ENCODE measurements at regions not wholly inside any gene's neighbourhood (a gene's known extent, or its start where the extent isn't known, plus 50 kb on each side); places are given as distances from the start of the nearest gene placed in this dataset.
"Not testable (repeated sequence)": the region's sequence is repeated elsewhere in the genome, so short reads cannot be mapped to it uniquely, and the experiment has no call there.

DNA sequence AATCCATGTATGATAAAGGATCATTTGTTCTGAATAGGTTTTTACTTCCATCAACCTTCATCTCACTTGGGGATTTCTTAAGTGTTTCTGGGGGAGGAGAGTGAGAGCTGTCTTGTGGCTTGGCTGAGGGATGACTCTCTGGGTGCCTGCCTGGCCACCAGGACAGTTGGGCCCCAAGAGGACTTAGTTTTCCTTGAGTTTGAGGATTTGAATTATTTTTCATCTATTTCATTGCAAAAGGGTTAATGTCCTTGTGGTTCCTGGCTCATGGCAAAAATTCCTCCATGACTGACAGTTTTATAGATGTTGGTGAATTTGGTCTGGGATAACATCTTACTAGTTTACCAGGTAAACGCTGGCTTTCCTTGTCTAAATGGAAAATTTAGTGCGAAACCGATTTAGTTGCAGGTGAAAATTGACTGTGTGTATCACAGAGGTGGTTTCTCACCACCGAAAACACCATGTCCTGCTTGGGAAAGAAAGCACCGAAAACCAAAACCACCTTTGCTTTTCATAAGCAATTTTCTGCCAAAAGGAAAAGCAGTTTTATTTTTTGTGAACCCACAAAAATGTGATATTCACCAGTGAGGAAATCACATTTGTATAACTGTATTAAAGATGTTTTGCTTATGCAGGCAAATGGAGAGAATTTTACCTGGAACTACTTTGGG is 331.3 kb upstream of the SFRP2 start:
- WGBS (ENCODE audit: extremely low coverage, insufficient coverage, low lambda C conversion rate) = no CpG with 5 or more reads among the region's 5 CpGs
- H2BK120ac ChIP-seq (ENCODE audit: low read depth, low read length) = no peak overlapping the region
- no peak for DNase-seq

DNA sequence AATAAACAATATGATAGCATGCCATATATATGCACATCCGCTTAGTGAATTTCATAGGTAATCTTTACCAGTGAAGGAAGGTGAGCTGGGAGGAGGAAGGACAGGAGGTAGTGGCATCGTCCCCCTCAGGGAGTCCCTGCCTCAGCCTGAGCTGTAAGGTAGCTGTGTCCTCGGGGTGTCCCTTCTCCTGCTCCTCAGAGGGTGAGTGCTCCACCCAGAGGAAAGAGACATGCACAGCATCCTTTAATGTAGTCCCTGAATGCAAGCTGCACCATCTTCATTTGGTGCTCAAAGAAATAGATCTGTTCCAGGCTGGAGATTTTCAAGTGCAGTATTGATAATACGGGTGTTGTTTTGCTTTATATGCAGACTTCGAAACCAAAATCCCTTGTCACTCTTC is 330.4 kb upstream of the SFRP2 start:
- H3K79me1 ChIP-seq (ENCODE audit: low read length) = no peaks in the 10 kb centered on the region
- no peak overlapping the region for H2BK15ac ChIP-seq (replicated peaks; ENCODE audit: low read depth)
- H3K9ac ChIP-seq (ENCODE audit: low read length) = no peak overlapping the region
- H3K18ac ChIP-seq (ENCODE audit: low read length) = no peak overlapping the region
- H2AK5ac ChIP-seq (ENCODE audit: low read length) = no peak overlapping the region
- no peak for DNase-seq
- H2BK120ac ChIP-seq (ENCODE audit: low read depth, low read length) = no peak overlapping the region
- H3K27me3 ChIP-seq (ENCODE audit: insufficient read depth, low read length, poor library complexity) = no peaks in the 10 kb centered on the region
- H2BK5ac ChIP-seq (ENCODE audit: low read length) = no peak overlapping the region
- H3K4me2 ChIP-seq (ENCODE audit: low read length) = no peak overlapping the region
- no peak overlapping the region for H4K8ac ChIP-seq (ENCODE audit: low read depth, low read length)
- H3K79me2 ChIP-seq (ENCODE audit: control insufficient read depth, insufficient read depth, low read length) = no peaks in the 10 kb centered on the region
- H4K5ac ChIP-seq (ENCODE audit: low read length) = no peak overlapping the region
- no peak overlapping the region for H3K27ac ChIP-seq (ENCODE audit: low read depth, low read length)
- H3K4me3 ChIP-seq (ENCODE audit: low read length) = no peak overlapping the region
- no peaks in the 10 kb centered on the region for H3K4me1 ChIP-seq (ENCODE audit: control insufficient read depth, low read depth, low read length)
- no peak overlapping the region for H3K23ac ChIP-seq (ENCODE audit: low read length)
- no peak overlapping the region for H3K56ac ChIP-seq (ENCODE audit: low read length)
- H3K4ac ChIP-seq (ENCODE audit: low read depth, low read length) = no peak overlapping the region
- H3K36me3 ChIP-seq (ENCODE audit: control insufficient read depth, insufficient read depth, low read length) = no peaks in the 10 kb centered on the region
- WGBS (ENCODE audit: extremely low coverage, insufficient coverage, low lambda C conversion rate) = no CpG with 5 or more reads among the region's 5 CpGs

More for the DNA sequence above, 331.3 kb upstream of the SFRP2 start:
- no peak overlapping the region for H3K4ac ChIP-seq (ENCODE audit: low read depth, low read length)
- no peak overlapping the region for H2BK15ac ChIP-seq (replicated peaks; ENCODE audit: low read depth)
- H3K27ac ChIP-seq (ENCODE audit: low read depth, low read length) = no peak overlapping the region
- no peak overlapping the region for H4K8ac ChIP-seq (ENCODE audit: low read depth, low read length)
- H3K27me3 ChIP-seq (ENCODE audit: insufficient read depth, low read length, poor library complexity) = no peaks in the 10 kb centered on the region
- H3K56ac ChIP-seq (ENCODE audit: low read length) = no peak overlapping the region
- H3K36me3 ChIP-seq (ENCODE audit: control insufficient read depth, insufficient read depth, low read length) = no peaks in the 10 kb centered on the region
- H2AK5ac ChIP-seq (ENCODE audit: low read length) = no peak overlapping the region
- no peak overlapping the region for H3K4me3 ChIP-seq (ENCODE audit: low read length)
- H3K79me2 ChIP-seq (ENCODE audit: control insufficient read depth, insufficient read depth, low read length) = no peaks in the 10 kb centered on the region
- no peak overlapping the region for H3K23ac ChIP-seq (ENCODE audit: low read length)
- H3K4me1 ChIP-seq (ENCODE audit: control insufficient read depth, low read depth, low read length) = no peaks in the 10 kb centered on the region
- no peak overlapping the region for H3K9ac ChIP-seq (ENCODE audit: low read length)
- no peak overlapping the region for H3K4me2 ChIP-seq (ENCODE audit: low read length)
- no peaks in the 10 kb centered on the region for H3K79me1 ChIP-seq (ENCODE audit: low read length)
- H3K18ac ChIP-seq (ENCODE audit: low read length) = no peak overlapping the region
- no peak overlapping the region for H4K5ac ChIP-seq (ENCODE audit: low read length)
- no peak overlapping the region for H2BK5ac ChIP-seq (ENCODE audit: low read length)

DNA sequence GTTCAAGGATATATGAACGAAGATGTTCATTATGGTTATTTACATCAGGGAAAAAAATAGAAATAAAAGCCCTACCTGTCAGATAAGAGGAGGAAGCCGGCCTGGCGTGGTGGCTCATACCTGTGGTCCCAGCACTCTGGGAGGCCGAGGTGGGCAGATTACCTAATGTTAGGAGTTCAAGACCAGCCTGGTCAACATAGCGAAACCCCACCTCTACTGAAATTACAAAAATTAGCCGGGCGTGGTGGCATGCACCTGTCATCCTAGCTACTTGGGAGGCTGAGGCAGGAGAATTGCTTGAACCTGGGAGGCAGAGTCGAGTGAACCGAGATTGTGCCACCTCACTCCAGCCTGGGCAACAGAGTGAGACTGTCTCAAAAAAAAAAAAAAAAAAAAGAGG is 328.8 kb upstream of the SFRP2 start:
- not testable (repeated sequence) for H3K79me2 ChIP-seq (ENCODE audit: control insufficient read depth, insufficient read depth, low read length); H3K79me1 ChIP-seq (ENCODE audit: low read length); H3K4ac ChIP-seq (ENCODE audit: low read depth, low read length); H2BK120ac ChIP-seq (ENCODE audit: low read depth, low read length); H4K5ac ChIP-seq (ENCODE audit: low read length); H3K4me1 ChIP-seq (ENCODE audit: control insufficient read depth, low read depth, low read length); H3K4me3 ChIP-seq (ENCODE audit: low read length); H3K27ac ChIP-seq (ENCODE audit: low read depth, low read length); H4K8ac ChIP-seq (ENCODE audit: low read depth, low read length); H3K23ac ChIP-seq (ENCODE audit: low read length); DNase-seq; H2BK5ac ChIP-seq (ENCODE audit: low read length); H3K18ac ChIP-seq (ENCODE audit: low read length); H3K56ac ChIP-seq (ENCODE audit: low read length); H3K27me3 ChIP-seq (ENCODE audit: insufficient read depth, low read length, poor library complexity); H3K9ac ChIP-seq (ENCODE audit: low read length); H2AK5ac ChIP-seq (ENCODE audit: low read length); H2BK15ac ChIP-seq (replicated peaks; ENCODE audit: low read depth); H3K36me3 ChIP-seq (ENCODE audit: control insufficient read depth, insufficient read depth, low read length); H3K4me2 ChIP-seq (ENCODE audit: low read length)
- no CpG with 5 or more reads among the region's 9 CpGs for WGBS (ENCODE audit: extremely low coverage, insufficient coverage, low lambda C conversion rate)

DNA sequence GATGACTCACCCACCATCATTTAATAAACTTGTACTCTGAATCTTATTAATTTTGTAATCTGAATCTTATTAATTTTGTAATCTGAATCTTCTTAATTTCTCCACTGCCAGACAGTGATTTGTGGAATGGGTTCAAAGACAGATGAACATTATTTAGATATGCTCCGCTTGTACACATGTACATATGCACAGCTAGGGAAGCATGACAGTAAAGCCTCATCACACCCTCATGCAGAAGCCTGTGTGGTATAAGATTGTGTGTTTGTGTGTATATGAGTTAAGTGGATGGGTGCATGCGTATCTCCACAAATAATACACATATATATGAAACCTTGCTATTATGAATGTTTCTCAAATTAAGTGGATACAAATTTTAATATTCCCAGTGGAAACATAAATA is 318.5 kb upstream of the SFRP2 start:
- Histone ChIP-seq H3K36me3 (ENCODE audit: control insufficient read depth, insufficient read depth, low read length) (no peaks in the 10 kb centered on the region), H3K27me3 (ENCODE audit: insufficient read depth, low read length, poor library complexity) (no peaks in the 10 kb centered on the region), H3K4me1 (ENCODE audit: control insufficient read depth, low read depth, low read length) (no peaks in the 10 kb centered on the region), H4K5ac (ENCODE audit: low read length) (no peak overlapping the region), H2BK120ac (ENCODE audit: low read depth, low read length) (no peak overlapping the region), H3K56ac (ENCODE audit: low read length) (no peak overlapping the region), H3K79me2 (ENCODE audit: control insufficient read depth, insufficient read depth, low read length) (no peaks in the 10 kb centered on the region), H3K27ac (ENCODE audit: low read depth, low read length) (no peak overlapping the region), H3K18ac (ENCODE audit: low read length) (no peak overlapping the region), H4K8ac (ENCODE audit: low read depth, low read length) (no peak overlapping the region), H3K4me3 (ENCODE audit: low read length) (no peak overlapping the region), H2BK15ac (replicated peaks; ENCODE audit: low read depth) (no peak overlapping the region), H3K9ac (ENCODE audit: low read length) (no peak overlapping the region), H3K4ac (ENCODE audit: low read depth, low read length) (no peak overlapping the region), H3K4me2 (ENCODE audit: low read length) (no peak overlapping the region), H3K79me1 (ENCODE audit: low read length) (no peaks in the 10 kb centered on the region), H2AK5ac (ENCODE audit: low read length) (no peak overlapping the region), H3K23ac (ENCODE audit: low read length) (no peak overlapping the region), H2BK5ac (ENCODE audit: low read length) (no peak overlapping the region)
- DNase-seq = no peak
- WGBS (ENCODE audit: extremely low coverage, insufficient coverage, low lambda C conversion rate) = no CpG with 5 or more reads among the region's 2 CpGs

DNA sequence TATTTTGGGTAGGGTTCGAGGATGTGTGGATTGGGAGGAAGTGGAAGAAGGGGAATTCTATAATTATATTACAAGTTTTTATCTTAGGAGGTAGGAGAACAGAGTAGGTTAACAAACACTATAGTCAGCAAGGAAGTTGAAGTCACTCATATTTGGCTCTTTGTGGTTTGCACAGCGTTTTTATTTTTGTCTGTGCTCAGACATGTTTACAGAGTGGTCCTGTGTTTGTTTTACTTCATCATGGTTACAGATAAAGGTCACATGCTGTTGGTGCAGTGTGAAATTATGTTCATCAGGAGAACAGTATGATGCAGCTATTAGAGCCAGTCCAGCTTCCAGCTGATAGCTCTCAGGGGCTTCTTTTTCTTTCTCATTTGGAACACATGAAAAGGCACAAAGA is 299.9 kb upstream of the SFRP2 start:
- no peak overlapping the region for H3K23ac ChIP-seq (ENCODE audit: low read length)
- H4K8ac ChIP-seq (ENCODE audit: low read depth, low read length) = no peak overlapping the region
- H3K27me3 ChIP-seq (ENCODE audit: insufficient read depth, low read length, poor library complexity) = no peaks in the 10 kb centered on the region
- H4K5ac ChIP-seq (ENCODE audit: low read length) = no peak overlapping the region
- H3K4me3 ChIP-seq (ENCODE audit: low read length) = no peak overlapping the region
- no peak overlapping the region for H3K56ac ChIP-seq (ENCODE audit: low read length)
- H3K79me1 ChIP-seq (ENCODE audit: low read length) = no peaks in the 10 kb centered on the region
- 100% methylated on average over 1 of the region's 2 CpGs for WGBS (ENCODE audit: extremely low coverage, insufficient coverage, low lambda C conversion rate)
- DNase-seq = no peak
- no peak overlapping the region for H3K18ac ChIP-seq (ENCODE audit: low read length)
- H3K79me2 ChIP-seq (ENCODE audit: control insufficient read depth, insufficient read depth, low read length) = no peaks in the 10 kb centered on the region
- H2BK15ac ChIP-seq (replicated peaks; ENCODE audit: low read depth) = no peak overlapping the region
- H3K4ac ChIP-seq (ENCODE audit: low read depth, low read length) = no peak overlapping the region
- no peaks in the 10 kb centered on the region for H3K36me3 ChIP-seq (ENCODE audit: control insufficient read depth, insufficient read depth, low read length)
- H3K9ac ChIP-seq (ENCODE audit: low read length) = no peak overlapping the region
- no peak overlapping the region for H2AK5ac ChIP-seq (ENCODE audit: low read length)
- H2BK120ac ChIP-seq (ENCODE audit: low read depth, low read length) = no peak overlapping the region
- H3K27ac ChIP-seq (ENCODE audit: low read depth, low read length) = no peak overlapping the region
- H3K4me1 ChIP-seq (ENCODE audit: control insufficient read depth, low read depth, low read length) = no peaks in the 10 kb centered on the region
- H3K4me2 ChIP-seq (ENCODE audit: low read length) = no peak overlapping the region
- H2BK5ac ChIP-seq (ENCODE audit: low read length) = no peak overlapping the region

- H3K4ac ChIP-seq (ENCODE audit: low read depth, low read length) = no peak overlapping the region
- no peak overlapping the region for H2BK15ac ChIP-seq (replicated peaks; ENCODE audit: low read depth)
- no CpG with 5 or more reads among the region's 3 CpGs for WGBS (ENCODE audit: extremely low coverage, insufficient coverage, low lambda C conversion rate)
These were observed 297.4 kb upstream of the SFRP2 start for GRCh38 chr4:154086247-154086646.

More at GRCh38 chr4:154086247-154086646, 297.4 kb upstream of the SFRP2 start:
- Histone ChIP-seq H3K4me3 (ENCODE audit: low read length) (no peak overlapping the region), H3K4me2 (ENCODE audit: low read length) (no peak overlapping the region), H2BK5ac (ENCODE audit: low read length) (no peak overlapping the region), H3K56ac (ENCODE audit: low read length) (no peak overlapping the region), H3K36me3 (ENCODE audit: control insufficient read depth, insufficient read depth, low read length) (no peaks in the 10 kb centered on the region), H2AK5ac (ENCODE audit: low read length) (no peak overlapping the region), H3K79me2 (ENCODE audit: control insufficient read depth, insufficient read depth, low read length) (no peaks in the 10 kb centered on the region), H4K8ac (ENCODE audit: low read depth, low read length) (no peak overlapping the region), H3K9ac (ENCODE audit: low read length) (no peak overlapping the region), H4K5ac (ENCODE audit: low read length) (no peak overlapping the region), H3K4me1 (ENCODE audit: control insufficient read depth, low read depth, low read length) (no peaks in the 10 kb centered on the region), H2BK120ac (ENCODE audit: low read depth, low read length) (no peak overlapping the region), H3K23ac (ENCODE audit: low read length) (no peak overlapping the region), H3K27ac (ENCODE audit: low read depth, low read length) (no peak overlapping the region), H3K27me3 (ENCODE audit: insufficient read depth, low read length, poor library complexity) (no peaks in the 10 kb centered on the region), H3K18ac (ENCODE audit: low read length) (no peak overlapping the region), H3K79me1 (ENCODE audit: low read length) (no peaks in the 10 kb centered on the region)
- DNase-seq = peak; percentile 10

All from mesendoderm (in vitro differentiated cells).